CD4-positive, alpha-beta T cell (primary cell): ENCODE measurements at regions not wholly inside any gene's neighbourhood (a gene's known extent, or its start where the extent isn't known, plus 50 kb on each side); places are given as distances from the start of the nearest gene placed in this dataset.

Experiments used
- ATAC-seq: fragments of 200-7000 bp; cut with Tn5 transposase; one replicate; pipeline ENCODE4 v1.10.0; 2022; ENCODE audit warnings: mild to moderate bottlenecking; ENCODE audit not compliant: poor library complexity
- CTCF ChIA-PET: fragments of 350-600 bp; sonication (Branson Sonifier 250); formaldehyde crosslinking; loops from one replicate; lab custom pipeline; 2021; ENCODE audit warnings: antibody characterized with exemption, inconsistent platforms; lab: Charles Lee
- POLR2A ChIA-PET: fragments of 350-600 bp; sonication (Branson Sonifier 250); formaldehyde crosslinking; loops from one replicate; lab custom pipeline; 2021; ENCODE audit warnings: antibody characterized with exemption, inconsistent platforms; lab: Charles Lee
- DNase-seq, 14 experiments: peaks; one replicate each; pipeline ENCODE4 v3.0.0-alpha.2; 2013 to 2020; ENCODE audit warnings: mixed read lengths in 2 of 14
- H3K27ac ChIP-seq, 2 donors: one replicate each; pipeline versions ENCODE4 v1.5.1 to v1.7.0; 2013; ENCODE audit warnings: low read length in 2 of 2, low read depth in 1 of 2, mild to moderate bottlenecking in 1 of 2
- H3K27me3 ChIP-seq, 2 experiments: 1 replicate in 1 of 2; 2 replicates in 1 of 2; pipeline versions ENCODE4 v1.6.1 to v1.7.0; 2013; ENCODE audit warnings: low read length in 2 of 2, control low read depth in 1 of 2, mild to moderate bottlenecking in 1 of 2, moderate library complexity in 1 of 2; ENCODE audit not compliant: insufficient read depth in 2 of 2, control insufficient read depth in 1 of 2
- H3K36me3 ChIP-seq: one replicate; pipeline ENCODE4 v1.6.1; 2013; ENCODE audit warnings: low read length, control low read depth; ENCODE audit not compliant: insufficient read depth
- H3K4me1 ChIP-seq: one replicate; pipeline ENCODE4 v1.6.1; 2013; ENCODE audit warnings: low read length, control low read depth; ENCODE audit not compliant: insufficient read depth
- H3K4me3 ChIP-seq: one replicate; pipeline ENCODE4 v1.5.1; 2013; ENCODE audit warnings: mild to moderate bottlenecking, low read length, moderate library complexity
- H3K9me3 ChIP-seq, 2 experiments: 1 replicate in 1 of 2; 2 replicates in 1 of 2; pipeline versions ENCODE4 v1.6.1 to v1.7.0; 2013; ENCODE audit warnings: low read length in 2 of 2, mild to moderate bottlenecking in 2 of 2, control low read depth in 1 of 2, moderate library complexity in 1 of 2; ENCODE audit not compliant: control insufficient read depth in 1 of 2, insufficient read depth in 1 of 2
- H3K27ac Mint-ChIP-seq: one replicate; pipeline ENCODE4 v1.8.0; 2020; ENCODE audit warnings: mixed read lengths
- H3K27me3 Mint-ChIP-seq: one replicate; pipeline ENCODE4 v1.8.0; 2021; ENCODE audit warnings: mixed read lengths
- H3K36me3 Mint-ChIP-seq: one replicate; pipeline ENCODE4 v1.8.0; 2021; ENCODE audit warnings: low read depth, mixed read lengths
- H3K4me1 Mint-ChIP-seq: one replicate; pipeline ENCODE4 v1.8.0; 2021; ENCODE audit warnings: low read depth, mixed read lengths
- H3K4me3 Mint-ChIP-seq: one replicate; pipeline ENCODE4 v1.8.0; 2020; ENCODE audit warnings: mild to moderate bottlenecking, mixed read lengths
- H3K9me3 Mint-ChIP-seq: one replicate; pipeline ENCODE4 v1.8.0; 2020; ENCODE audit warnings: mixed read lengths
- CTCF ChIP-seq: fragments of 200-600 bp; IDR thresholded peaks from one replicate; pipeline ENCODE4 v1.8.0; 2022; ENCODE audit warnings: antibody characterized with exemption, mild to moderate bottlenecking
- intact Hi-C, 2 experiments: fragments of 100-400 bp; cut with DNase I in 1 of 2; cut with micrococcal nuclease in 1 of 2; formaldehyde crosslinking; loops; one replicate each; pipeline versions ENCODE4 v1.15.1 to v1.9.0; 2023 to 2025; cut with DNase I, micrococcal nuclease

- H3K9me3 ChIP-seq: no peaks in the 10 kb centered on the region
- H3K4me3 Mint-ChIP-seq: no peak overlapping the region
- peaks cover 3% of the 10 kb centered on the region for H3K9me3 Mint-ChIP-seq
- no peaks in the 10 kb centered on the region for H3K27me3 ChIP-seq
- H3K36me3 ChIP-seq: no peaks in the 10 kb centered on the region
- H3K4me1 ChIP-seq: no peaks in the 10 kb centered on the region
- DNase-seq (no peak), ATAC-seq (no peak)
- H3K4me1 Mint-ChIP-seq: no peaks in the 10 kb centered on the region
- POLR2A ChIA-PET: no interaction called here
- no peaks in the 10 kb centered on the region for H3K36me3 Mint-ChIP-seq
- H3K4me3 ChIP-seq: no peak overlapping the region
- intact Hi-C loops: no loop called here
- no peak overlapping the region for H3K27ac ChIP-seq
- no peak for TF ChIP-seq CTCF
- CTCF ChIA-PET: no interaction called here
- H3K27me3 Mint-ChIP-seq: no peaks in the 10 kb centered on the region
- H3K27ac Mint-ChIP-seq: no peak overlapping the region
Measured at GRCh38 chr5:18686253-18686652, 1052.0 kb downstream of the TAF11L14 start.

DNA sequence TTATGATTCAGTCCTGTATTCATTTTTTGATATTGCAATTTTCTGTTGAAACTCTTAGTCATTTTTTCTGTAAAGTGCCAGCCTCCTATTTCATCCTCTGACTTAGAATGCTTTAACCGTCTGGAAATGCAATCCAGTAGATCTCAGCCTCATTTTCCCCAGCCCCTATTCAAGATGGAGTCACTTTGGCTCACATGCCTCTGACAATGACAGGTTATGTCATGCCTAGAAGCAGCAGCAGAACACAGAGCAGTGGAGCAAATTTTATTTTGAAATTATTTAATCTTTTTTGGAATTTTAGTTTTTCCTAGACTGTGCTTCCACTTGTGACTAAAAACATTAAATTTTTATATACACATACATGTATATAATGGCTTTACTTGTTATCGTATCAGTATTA is 1053.2 kb downstream of the TAF11L14 start:
- Mint-ChIP-seq H3K4me3 (no peak overlapping the region), H3K27ac (no peak overlapping the region)

DNA sequence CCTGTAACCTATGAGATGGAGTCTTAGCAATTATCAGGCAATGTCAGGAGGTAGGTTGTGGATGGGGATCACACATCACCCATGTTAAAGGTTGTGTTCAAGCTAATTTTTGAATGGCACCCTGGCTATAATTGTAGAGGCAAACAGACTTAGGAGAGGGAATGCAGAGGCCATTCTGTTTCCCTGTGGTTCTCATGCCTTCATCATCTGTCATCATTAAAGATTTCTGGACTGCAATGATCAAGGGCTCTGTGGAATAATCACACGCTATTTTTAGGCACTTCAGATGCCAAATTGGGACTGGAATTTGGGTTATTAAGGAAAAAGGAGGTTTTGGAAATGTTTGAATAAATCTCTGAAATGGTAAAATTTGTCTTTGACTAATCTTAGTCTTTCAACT is 1065.4 kb downstream of the TAF11L14 start:
- H3K9me3 Mint-ChIP-seq: no peaks in the 10 kb centered on the region
- H3K36me3 Mint-ChIP-seq: no peaks in the 10 kb centered on the region
- TF ChIP-seq CTCF: no peak
- Histone ChIP-seq H3K9me3 (no peaks in the 10 kb centered on the region), H3K4me3 (no peak overlapping the region), H3K36me3 (no peaks in the 10 kb centered on the region), H3K27me3 (no peaks in the 10 kb centered on the region), H3K27ac (no peak overlapping the region), H3K4me1 (peaks cover 7% of the 10 kb centered on the region)
- H3K4me3 Mint-ChIP-seq: no peak overlapping the region
- no peak for ATAC-seq
- no peak overlapping the region for H3K27ac Mint-ChIP-seq
- intact Hi-C loops: loop anchor here in 1 of 2 experiments (5.0 to 10.0 kb wide), 2 partner anchors 305 to 1487 kb away; no protein-coding TSS in a partner anchor
- DNase-seq: no peak
- no peaks in the 10 kb centered on the region for H3K27me3 Mint-ChIP-seq
- ChIA-PET CTCF (no interaction called here), POLR2A (interaction anchor here (0.6 to 0.9 kb wide), 2 partner anchors 9 to 305 kb away, joined by 3 read pairs; no protein-coding TSS in a partner anchor)
- peaks cover 13% of the 10 kb centered on the region for H3K4me1 Mint-ChIP-seq

More for the DNA sequence above, 1053.2 kb downstream of the TAF11L14 start:
- Histone ChIP-seq H3K4me1 (no peaks in the 10 kb centered on the region), H3K9me3 (no peaks in the 10 kb centered on the region), H3K4me3 (no peak overlapping the region), H3K36me3 (no peaks in the 10 kb centered on the region), H3K27me3 (no peaks in the 10 kb centered on the region), H3K27ac (no peak overlapping the region)
- ATAC-seq (no peak), DNase-seq (no peak)
- POLR2A ChIA-PET: no interaction called here
- intact Hi-C loops: no loop called here
- no peaks in the 10 kb centered on the region for H3K36me3 Mint-ChIP-seq
- no peaks in the 10 kb centered on the region for H3K4me1 Mint-ChIP-seq
- CTCF ChIA-PET: no interaction called here
- H3K27me3 Mint-ChIP-seq: no peaks in the 10 kb centered on the region
- peaks cover 3% of the 10 kb centered on the region for H3K9me3 Mint-ChIP-seq
- no peak for TF ChIP-seq CTCF
